ENCODE measurements at regions not wholly inside any gene's neighbourhood (a gene's known extent, or its start where the extent isn't known, plus 50 kb on each side); places are given as distances from the start of the nearest gene placed in this dataset.

GRCh38 chr21:39086547-39086946 is 96.7 kb downstream of the PSMG1 start (continued):
- TF ChIP-seq NBN (IDR thresholded peaks at IDR 0.05), result no peak
- TF ChIP-seq SMC3 (IDR thresholded peaks at IDR 0.05; ENCODE audit: borderline replicate concordance, low read length), result no peak
- no peak for TF ChIP-seq PAX8 (IDR thresholded peaks at IDR 0.05)
- TF ChIP-seq WRNIP1 (IDR thresholded peaks at IDR 0.05; ENCODE audit: borderline replicate concordance, low read depth, low read length), result no peak
- TF ChIP-seq SKIL (IDR thresholded peaks at IDR 0.05; ENCODE audit: low read depth, poor library complexity, severe bottlenecking), result no peak
- TF ChIP-seq SIN3A (IDR thresholded peaks at IDR 0.05; ENCODE audit: low read depth, low read length), result no peak
- no peak for TF ChIP-seq NR2C2 (IDR thresholded peaks at IDR 0.05; ENCODE audit: borderline replicate concordance, control insufficient read depth, insufficient read length, low read depth)
- TF ChIP-seq ZZZ3 (IDR thresholded peaks at IDR 0.05; ENCODE audit: control insufficient read depth, insufficient read length, low read depth), result no peak
- TF ChIP-seq CHD1 (IDR thresholded peaks at IDR 0.05; ENCODE audit: low read depth, low read length), result no peak
- no peak for TF ChIP-seq E2F8 (IDR thresholded peaks at IDR 0.05; ENCODE audit: low read depth, partially characterized antibody)
- TF ChIP-seq NFYA (IDR thresholded peaks at IDR 0.05; ENCODE audit: borderline replicate concordance, low read depth, low read length), result no peak
- TF ChIP-seq USF1 (IDR thresholded peaks at IDR 0.05; ENCODE audit: borderline replicate concordance, extremely low read length, insufficient read depth, low read depth, low read length), result no peak

Measured in GM12878 (cell line).